GM12891 (cell line): ENCODE measurements at regions not wholly inside any gene's neighbourhood (a gene's known extent, or its start where the extent isn't known, plus 50 kb on each side); places are given as distances from the start of the nearest gene placed in this dataset.

Experiments
- DNase-seq: peaks from one replicate; pipeline ENCODE4 v3.0.0; 2011; ENCODE audit warnings: low spot score; ENCODE audit not compliant: insufficient read length
- FAIRE-seq: peaks from 2 replicates; lab custom pipeline; 2011; peaks lifted over from hg19 to GRCh38; lab: Jason Lieb, UNC
- PAX5 ChIP-seq: IDR thresholded peaks from 2 replicates; pipeline ENCODE4 v1.6.1; 2011; ENCODE audit warnings: low read length, moderate library complexity, mild to moderate bottlenecking; ENCODE audit not compliant: insufficient read depth, severe bottlenecking
- POLR2A ChIP-seq: IDR thresholded peaks from 2 replicates; pipeline ENCODE4 v1.6.1; 2011; ENCODE audit warnings: low read depth, low read length, control low read depth
- POLR2AphosphoS5 ChIP-seq: IDR thresholded peaks from 2 replicates; pipeline ENCODE4 v1.6.1; 2011; ENCODE audit warnings: low read depth, low read length, control low read depth
- POU2F2 ChIP-seq: IDR thresholded peaks from 2 replicates; pipeline ENCODE4 v1.6.1; 2011; ENCODE audit warnings: low read depth, mild to moderate bottlenecking, control low read depth, low read length, moderate library complexity
- SPI1 ChIP-seq: IDR thresholded peaks from 2 replicates; pipeline ENCODE4 v1.6.1; 2011; ENCODE audit warnings: low read depth, low read length, control low read depth
- TAF1 ChIP-seq: IDR thresholded peaks from 2 replicates; pipeline ENCODE4 v1.6.1; 2011; ENCODE audit warnings: low read depth, low read length, control low read depth

GRCh38 chr10:1850971-1851527, 113.7 kb upstream of the ADARB2 start:
- no peak for TF ChIP-seq TAF1
- no peak for TF ChIP-seq PAX5
- TF ChIP-seq POU2F2: no peak
- TF ChIP-seq POLR2AphosphoS5: no peak
- no peak for TF ChIP-seq SPI1
- TF ChIP-seq POLR2A: no peak

GRCh38 chr10:1847361-1847760, 110.0 kb upstream of the ADARB2 start:
- FAIRE-seq: no peak
- TF ChIP-seq TAF1: no peak
- TF ChIP-seq POU2F2: no peak
- TF ChIP-seq PAX5: no peak
- no peak for TF ChIP-seq POLR2A
- no peak for TF ChIP-seq POLR2AphosphoS5
- TF ChIP-seq SPI1: no peak

More at GRCh38 chr10:1850971-1851527, 113.7 kb upstream of the ADARB2 start:
- DNase-seq (no peak), FAIRE-seq (no peak)

GRCh38 chr10:1846032-1846431, 108.7 kb upstream of the ADARB2 start:
- FAIRE-seq: no peak
- no peak for DNase-seq
- TF ChIP-seq POU2F2 (no peak), SPI1 (no peak), PAX5 (no peak), TAF1 (no peak), POLR2A (no peak), POLR2AphosphoS5 (no peak)

More at GRCh38 chr10:1847361-1847760, 110.0 kb upstream of the ADARB2 start:
- DNase-seq: no peak

GRCh38 chr10:1841759-1842158, 104.4 kb upstream of the ADARB2 start:
- FAIRE-seq (no peak), DNase-seq (no peak)
- TF ChIP-seq TAF1 (no peak), POLR2AphosphoS5 (no peak), SPI1 (no peak)

- DNase-seq: no peak
- no peak for TF ChIP-seq POU2F2
- no peak for TF ChIP-seq SPI1
- no peak for TF ChIP-seq TAF1
- TF ChIP-seq POLR2AphosphoS5: no peak
- no peak for TF ChIP-seq PAX5
- FAIRE-seq: no peak
These were observed 92.4 kb upstream of the ADARB2 start for GRCh38 chr10:1829712-1830111.

GRCh38 chr10:1824928-1825327, 87.6 kb upstream of the ADARB2 start:
- DNase-seq (no peak), FAIRE-seq (peak; percentile 76)
- TF ChIP-seq POLR2AphosphoS5: no peak
- no peak for TF ChIP-seq TAF1
- TF ChIP-seq SPI1: no peak
- TF ChIP-seq POLR2A: no peak
- TF ChIP-seq POU2F2: no peak
- TF ChIP-seq PAX5: no peak

- DNase-seq: no peak
- no peak for FAIRE-seq
- TF ChIP-seq PAX5 (no peak), POU2F2 (no peak), TAF1 (no peak), POLR2AphosphoS5 (no peak), POLR2A (no peak), SPI1 (no peak)
These were observed 77.2 kb upstream of the ADARB2 start for GRCh38 chr10:1814556-1814955.

GRCh38 chr10:1809139-1809741, 71.9 kb upstream of the ADARB2 start:
- no peak for FAIRE-seq
- DNase-seq: no peak
- no peak for TF ChIP-seq POU2F2
- no peak for TF ChIP-seq TAF1
- TF ChIP-seq SPI1: no peak
- TF ChIP-seq POLR2AphosphoS5: no peak
- no peak for TF ChIP-seq POLR2A
- TF ChIP-seq PAX5: no peak

- TF ChIP-seq POLR2AphosphoS5: no peak
- TF ChIP-seq PAX5: no peak
- no peak for TF ChIP-seq POLR2A
- TF ChIP-seq TAF1: no peak
- no peak for TF ChIP-seq SPI1
- no peak for TF ChIP-seq POU2F2
- DNase-seq (no peak), FAIRE-seq (no peak)
These were observed 70.6 kb upstream of the ADARB2 start for GRCh38 chr10:1807924-1808323.

- TF ChIP-seq POLR2AphosphoS5: no peak
- no peak for TF ChIP-seq SPI1
- TF ChIP-seq POU2F2: no peak
- TF ChIP-seq POLR2A: no peak
- no peak for TF ChIP-seq PAX5
- no peak for TF ChIP-seq TAF1
- FAIRE-seq (no peak), DNase-seq (no peak)
These were observed 69.9 kb upstream of the ADARB2 start for GRCh38 chr10:1807196-1807595.
